Endothelial cell of umbilical vein (primary cell): ENCODE measurements at regions not wholly inside any gene's neighbourhood (a gene's known extent, or its start where the extent isn't known, plus 50 kb on each side); places are given as distances from the start of the nearest gene placed in this dataset.

Experiments used
- BruUV-seq: library from RNA; stranded (reverse); fragments of 400-500 nt; replicated peaks from 2 replicates; lab custom pipeline; 2021; lab: Mats Ljungman, UMichigan
- CTCF ChIA-PET: fragments of 300-600, 350-600 bp; sonication (Branson Sonifier 250); formaldehyde crosslinking; loops from one replicate; lab custom pipeline; 2021; ENCODE audit warnings: antibody characterized with exemption, inconsistent platforms; lab: Charles Lee
- POLR2A ChIA-PET: fragments of 300-600, 350-600 bp; sonication (Branson Sonifier 250); formaldehyde crosslinking; loops from one replicate; lab custom pipeline; 2021; ENCODE audit warnings: antibody characterized with exemption, inconsistent platforms; lab: Charles Lee
- DNase-seq: peaks from one replicate; pipeline ENCODE4 v3.0.0-alpha.2; 2011; ENCODE audit warnings: low read depth, low spot score
- FAIRE-seq: peaks from 2 replicates; lab custom pipeline; 2011; peaks lifted over from hg19 to GRCh38; lab: Jason Lieb, UNC
- H2AFZ ChIP-seq: 2 replicates; pipeline ENCODE4 v1.6.0; 2012; ENCODE audit warnings: low read depth, low read length, control low read depth, inconsistent platforms
- H3K27ac ChIP-seq: 2 replicates; pipeline ENCODE4 v1.5.1; 2011; ENCODE audit warnings: low read depth, mild to moderate bottlenecking, control low read depth, low read length, moderate library complexity; ENCODE audit not compliant: insufficient read depth
- H3K27me3 ChIP-seq, 2 experiments: 2 replicates each; pipeline versions ENCODE4 v1.6.0 to v1.6.1; 2011; ENCODE audit warnings: low read length in 2 of 2, mixed read lengths in 1 of 2; ENCODE audit not compliant: control insufficient read depth in 2 of 2, insufficient read depth in 2 of 2
- H3K36me3 ChIP-seq, 2 experiments: 2 replicates in 1 of 2; 3 replicates in 1 of 2; pipeline ENCODE4 v1.5.1; 2011; ENCODE audit warnings: low read length in 2 of 2, mild to moderate bottlenecking in 1 of 2, moderate library complexity in 1 of 2; ENCODE audit not compliant: control insufficient read depth in 2 of 2, insufficient read depth in 2 of 2; ENCODE audit errors: extremely low read depth in 1 of 2
- H3K4me1 ChIP-seq: 3 replicates; pipeline ENCODE4 v1.5.1; 2011; ENCODE audit warnings: mild to moderate bottlenecking, low read length; ENCODE audit not compliant: control insufficient read depth, insufficient read depth; ENCODE audit errors: extremely low read depth
- H3K4me2 ChIP-seq: 2 replicates; pipeline ENCODE4 v1.6.1; 2011; ENCODE audit warnings: low read length, control low read depth, mixed read lengths; ENCODE audit not compliant: insufficient read depth
- H3K4me3 ChIP-seq, 3 experiments: fragments of 200-600 bp in 1 of 3; sonication (generic), shearing (Covaris generic) in 1 of 3; replicated peaks in 1 of 3; 2 replicates each; pipeline ENCODE4 v1.5.1; 2011 to 2016; ENCODE audit warnings: control low read depth in 3 of 3, low read length in 3 of 3, mild to moderate bottlenecking in 2 of 3, inconsistent platforms in 1 of 3, low read depth in 1 of 3, moderate library complexity in 1 of 3; ENCODE audit not compliant: insufficient read depth in 1 of 3
- H3K79me2 ChIP-seq: 2 replicates; pipeline ENCODE4 v1.6.0; 2012; ENCODE audit warnings: low read length, inconsistent platforms; ENCODE audit not compliant: control insufficient read depth, insufficient read depth
- H3K9ac ChIP-seq: replicated peaks from 2 replicates; pipeline ENCODE3; 2011; ENCODE audit warnings: low read length, control low read depth; ENCODE audit not compliant: insufficient read depth; ENCODE audit errors: extremely low read depth
- H3K9me1 ChIP-seq: replicated peaks from 3 replicates; pipeline ENCODE4 v1.6.0; 2011; ENCODE audit warnings: mild to moderate bottlenecking, low read length; ENCODE audit not compliant: control insufficient read depth, insufficient read depth; ENCODE audit errors: extremely low read depth
- H3K9me3 ChIP-seq: replicated peaks from 2 replicates; pipeline ENCODE4 v1.5.1; 2012; ENCODE audit warnings: low read length, inconsistent platforms; ENCODE audit not compliant: control insufficient read depth, insufficient read depth
- H4K20me1 ChIP-seq: replicated peaks from 2 replicates; pipeline ENCODE3; 2011; ENCODE audit warnings: mild to moderate bottlenecking, low read length; ENCODE audit not compliant: control insufficient read depth, insufficient read depth; ENCODE audit errors: extremely low read depth
- EZH2 ChIP-seq: IDR thresholded peaks from 2 replicates; pipeline ENCODE4 v1.6.1; 2012; ENCODE audit warnings: borderline replicate concordance, low read depth, mild to moderate bottlenecking, moderate library complexity, low read length, inconsistent platforms; ENCODE audit not compliant: severe bottlenecking
- FOS ChIP-seq: IDR thresholded peaks from 2 replicates; pipeline ENCODE4 v1.6.1; 2011; ENCODE audit warnings: mild to moderate bottlenecking, low read length, moderate library complexity, borderline replicate concordance; ENCODE audit not compliant: insufficient read depth
- GATA2 ChIP-seq: IDR thresholded peaks from 2 replicates; pipeline ENCODE4 v1.7.0; 2011; ENCODE audit warnings: low read depth, mild to moderate bottlenecking, moderate library complexity, mixed read lengths, low read length; ENCODE audit not compliant: insufficient read length, insufficient read depth
- JUN ChIP-seq: IDR thresholded peaks from 2 replicates; pipeline ENCODE4 v1.6.1; 2011; ENCODE audit warnings: borderline replicate concordance, low read depth; ENCODE audit not compliant: insufficient read length, insufficient read depth
- MAX ChIP-seq: IDR thresholded peaks from 2 replicates; pipeline ENCODE4 v1.6.1; 2011; ENCODE audit not compliant: insufficient read depth, insufficient read length
- MYC ChIP-seq: IDR thresholded peaks from one replicate; pipeline ENCODE4 v1.6.1; 2011; ENCODE audit warnings: mild to moderate bottlenecking, low read depth, low read length
- POLR2A ChIP-seq: IDR thresholded peaks from 2 replicates; pipeline ENCODE4 v1.6.1; 2012; ENCODE audit warnings: low read depth, mild to moderate bottlenecking, control low read depth, low read length
- POLR2AphosphoS5 ChIP-seq: IDR thresholded peaks from 2 replicates; pipeline ENCODE4 v1.6.1; 2012; ENCODE audit warnings: low read depth, mild to moderate bottlenecking, control low read depth, low read length, moderate library complexity; ENCODE audit not compliant: insufficient read depth
- dilution Hi-C: fragments of 300-500 bp; cut with MboI; formaldehyde crosslinking; loops from one replicate; pipeline ENCODE4 v1.15.0; 2019; ENCODE audit warnings: low sequenced_read_pairs; ENCODE audit not compliant: extremely low pct_ligation_motif_present
- intact Hi-C: fragments of 100-400 bp; cut with micrococcal nuclease; formaldehyde crosslinking; loops from one replicate; pipeline ENCODE4 v1.10.0; 2022
- TF ChIP-seq, protein P1 (sequence below), 2 donors: IDR thresholded peaks; 1 replicate in 1 of 2; 2 replicates in 1 of 2; pipeline ENCODE4 v1.5.1; 2011; ENCODE audit warnings: low read length in 2 of 2, mild to moderate bottlenecking in 2 of 2, moderate library complexity in 2 of 2, control low read depth in 1 of 2, inconsistent platforms in 1 of 2, low read depth in 1 of 2; ENCODE audit not compliant: insufficient read depth in 1 of 2; ENCODE audit errors: extremely low read depth in 1 of 2

DNA sequence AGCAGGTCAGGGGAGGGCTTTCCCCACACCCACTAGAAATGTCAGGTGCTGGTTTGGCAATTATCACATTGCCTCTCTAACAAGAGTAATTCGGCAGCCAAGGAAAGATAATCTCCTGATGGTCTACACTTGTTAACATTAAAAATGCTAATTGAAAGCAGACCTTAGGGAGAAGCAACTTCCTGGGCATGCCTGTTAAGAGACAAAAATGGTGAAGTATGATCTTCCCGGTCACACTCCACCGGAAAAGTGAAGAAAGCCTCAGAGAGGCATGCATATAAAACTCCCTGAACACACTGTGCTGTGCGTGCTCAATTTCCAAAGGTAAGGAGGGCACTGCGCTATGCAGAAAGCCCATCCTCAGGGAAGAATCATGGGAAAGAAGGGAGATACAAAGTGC is 244.3 kb downstream of the FAM170A start:
- no peak for FAIRE-seq
- H3K9me3 ChIP-seq: peaks cover 4% of the 10 kb centered on the region
- no peak overlapping the region for H3K4me2 ChIP-seq
- no peaks in the 10 kb centered on the region for H3K27me3 ChIP-seq
- no peak for DNase-seq
- CTCF ChIA-PET: interaction anchor here (0.6 kb wide), 1 partner anchor 1043 kb away, joined by 3 read pairs; no protein-coding TSS in a partner anchor
- TF ChIP-seq POLR2A: no peak
- no peak for TF ChIP-seq POLR2AphosphoS5
- no peak for TF ChIP-seq MYC
- no peak for TF ChIP-seq JUN
- no peak for TF ChIP-seq EZH2
- no peak for TF ChIP-seq MAX
- TF ChIP-seq FOS: no peak
- TF ChIP-seq, protein P1, sequence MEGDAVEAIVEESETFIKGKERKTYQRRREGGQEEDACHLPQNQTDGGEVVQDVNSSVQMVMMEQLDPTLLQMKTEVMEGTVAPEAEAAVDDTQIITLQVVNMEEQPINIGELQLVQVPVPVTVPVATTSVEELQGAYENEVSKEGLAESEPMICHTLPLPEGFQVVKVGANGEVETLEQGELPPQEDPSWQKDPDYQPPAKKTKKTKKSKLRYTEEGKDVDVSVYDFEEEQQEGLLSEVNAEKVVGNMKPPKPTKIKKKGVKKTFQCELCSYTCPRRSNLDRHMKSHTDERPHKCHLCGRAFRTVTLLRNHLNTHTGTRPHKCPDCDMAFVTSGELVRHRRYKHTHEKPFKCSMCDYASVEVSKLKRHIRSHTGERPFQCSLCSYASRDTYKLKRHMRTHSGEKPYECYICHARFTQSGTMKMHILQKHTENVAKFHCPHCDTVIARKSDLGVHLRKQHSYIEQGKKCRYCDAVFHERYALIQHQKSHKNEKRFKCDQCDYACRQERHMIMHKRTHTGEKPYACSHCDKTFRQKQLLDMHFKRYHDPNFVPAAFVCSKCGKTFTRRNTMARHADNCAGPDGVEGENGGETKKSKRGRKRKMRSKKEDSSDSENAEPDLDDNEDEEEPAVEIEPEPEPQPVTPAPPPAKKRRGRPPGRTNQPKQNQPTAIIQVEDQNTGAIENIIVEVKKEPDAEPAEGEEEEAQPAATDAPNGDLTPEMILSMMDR (IDR thresholded peaks at IDR 0.05; ENCODE audit: extremely low read depth in 1 of 2, insufficient read depth in 1 of 2, low read depth in 1 of 2, low read length in 2 of 2): no peak
- TF ChIP-seq GATA2: no peak
- H3K9ac ChIP-seq: no peak overlapping the region
- no peak overlapping the region for H2AFZ ChIP-seq
- H3K9me1 ChIP-seq: no peaks in the 10 kb centered on the region
- no peak overlapping the region for H3K4me3 ChIP-seq
- POLR2A ChIA-PET: no interaction called here
- intact Hi-C loops (no loop called here), dilution Hi-C loops (no loop called here)
- H3K27ac ChIP-seq: no peak overlapping the region
- H3K36me3 ChIP-seq: no peaks in the 10 kb centered on the region
- no peaks in the 10 kb centered on the region for H3K4me1 ChIP-seq
- BruUV-seq: no TSS peak
- H3K79me2 ChIP-seq: no peaks in the 10 kb centered on the region
- no peaks in the 10 kb centered on the region for H4K20me1 ChIP-seq
